SU-DHL-6 (cell line): ENCODE measurements at regions not wholly inside any gene's neighbourhood (a gene's known extent, or its start where the extent isn't known, plus 50 kb on each side); places are given as distances from the start of the nearest gene placed in this dataset.

Experiments
- H2AFZ ChIP-seq: fragments of 200-600 bp; sonication (generic); 2 replicates; pipeline ENCODE4 v1.6.1; 2014; ENCODE audit warnings: low read depth, mild to moderate bottlenecking, moderate library complexity, mixed read lengths, antibody characterized with exemption, low read length; ENCODE audit not compliant: severe bottlenecking
- H3F3A ChIP-seq: fragments of 200-600 bp; shearing (Covaris generic); 2 replicates; pipeline ENCODE4 v1.6.0; 2016; ENCODE audit warnings: antibody characterized with exemption, mild to moderate bottlenecking; ENCODE audit not compliant: insufficient read depth
- H3K27ac ChIP-seq: fragments of 200-600 bp; sonication (generic); 2 replicates; pipeline ENCODE4 v1.5.1; 2016; ENCODE audit warnings: low read depth, mild to moderate bottlenecking, low read length, moderate library complexity, mixed read lengths
- H3K27me3 ChIP-seq: fragments of 200-600 bp; sonication (generic), shearing (Covaris generic); 2 replicates; pipeline ENCODE4 v1.6.0; 2014; ENCODE audit warnings: mild to moderate bottlenecking, low read length
- H3K36me3 ChIP-seq: fragments of 200-600 bp; sonication (generic); 2 replicates; pipeline ENCODE4 v1.6.1; 2014; ENCODE audit warnings: mild to moderate bottlenecking, low read length, mixed read lengths
- H3K4me2 ChIP-seq: fragments of 300-600, 200-600 bp; shearing (Covaris generic), sonication (generic); 2 replicates; pipeline ENCODE4 v1.6.0; 2014; ENCODE audit warnings: low read length, low read depth, mild to moderate bottlenecking; ENCODE audit not compliant: poor library complexity, severe bottlenecking
- H3K4me3 ChIP-seq: fragments of 200-600 bp; sonication (generic); 2 replicates; pipeline ENCODE4 v1.5.1; 2014; ENCODE audit warnings: antibody characterized with exemption, low read length, mild to moderate bottlenecking, mixed read lengths; ENCODE audit not compliant: insufficient read depth, poor library complexity, severe bottlenecking
- H3K79me2 ChIP-seq: fragments of 200-600 bp; sonication (generic); 2 replicates; pipeline ENCODE4 v1.6.1; 2014; ENCODE audit warnings: mild to moderate bottlenecking, low read length, moderate library complexity; ENCODE audit not compliant: insufficient read depth
- H3K9ac ChIP-seq: fragments of 200-600 bp; sonication (generic); 2 replicates; pipeline ENCODE4 v1.7.0; 2014; ENCODE audit warnings: mild to moderate bottlenecking, low read length
- H3K9me2 ChIP-seq: fragments of 200-600 bp; sonication (generic); replicated peaks from 2 replicates; pipeline ENCODE4 v1.6.1; 2014; ENCODE audit warnings: low read length; ENCODE audit not compliant: insufficient read depth
- H3K9me3 ChIP-seq: fragments of 200-600 bp; sonication (generic); 2 replicates; pipeline ENCODE4 v1.6.1; 2014; ENCODE audit warnings: low read length, mixed read lengths; ENCODE audit not compliant: insufficient read depth
- H4K20me1 ChIP-seq: fragments of 200-600 bp; sonication (generic); 2 replicates; pipeline ENCODE4 v1.6.1; 2014; ENCODE audit warnings: low read depth, mild to moderate bottlenecking, antibody characterized with exemption, low read length, moderate library complexity, mixed read lengths
- CTCF ChIP-seq: fragments of 200-600 bp; sonication (generic); IDR thresholded peaks from one replicate; pipeline ENCODE4 v1.5.1; 2017; ENCODE audit warnings: antibody characterized with exemption, mild to moderate bottlenecking, low read length, moderate library complexity; ENCODE audit not compliant: insufficient read depth, poor library complexity, severe bottlenecking
- EZH2phosphoT487 ChIP-seq: fragments of 200-600 bp; sonication (generic), shearing (Covaris generic); conservative IDR thresholded peaks from 2 replicates; pipeline ENCODE4 v1.6.1; 2018; ENCODE audit warnings: mild to moderate bottlenecking, antibody characterized with exemption, low read length, moderate library complexity, mixed read lengths

GRCh38 chr16:65446427-65446826, 324.6 kb upstream of the CDH11 start:
- Histone ChIP-seq H4K20me1 (no peaks in the 10 kb centered on the region), H3K27ac (no peak overlapping the region), H3K79me2 (no peaks in the 10 kb centered on the region), H3K27me3 (no peaks in the 10 kb centered on the region), H3K9me2 (no peaks in the 10 kb centered on the region), H3K4me3 (no peak overlapping the region), H3K36me3 (no peaks in the 10 kb centered on the region), H3F3A (no peaks in the 10 kb centered on the region), H3K9me3 (no peaks in the 10 kb centered on the region), H3K4me2 (no peak overlapping the region), H3K9ac (no peak overlapping the region), H2AFZ (no peak overlapping the region)
- TF ChIP-seq CTCF, result no peak
- no peak for TF ChIP-seq EZH2phosphoT487

- no peaks in the 10 kb centered on the region for H3K79me2 ChIP-seq
- H4K20me1 ChIP-seq, result no peaks in the 10 kb centered on the region
- no peaks in the 10 kb centered on the region for H3K9me2 ChIP-seq
- H3K4me2 ChIP-seq, result no peak overlapping the region
- H3F3A ChIP-seq, result no peaks in the 10 kb centered on the region
- no peaks in the 10 kb centered on the region for H3K36me3 ChIP-seq
- H3K27ac ChIP-seq, result no peak overlapping the region
- H3K9me3 ChIP-seq, result no peaks in the 10 kb centered on the region
- H2AFZ ChIP-seq, result no peak overlapping the region
- no peak overlapping the region for H3K9ac ChIP-seq
- TF ChIP-seq CTCF (no peak), EZH2phosphoT487 (no peak)
- H3K4me3 ChIP-seq, result no peak overlapping the region
- H3K27me3 ChIP-seq, result no peaks in the 10 kb centered on the region
These were observed 323.7 kb upstream of the CDH11 start for GRCh38 chr16:65445313-65446260.

GRCh38 chr16:65441501-65441900, 319.6 kb upstream of the CDH11 start:
- H3F3A ChIP-seq, result no peaks in the 10 kb centered on the region
- H3K9me2 ChIP-seq, result no peaks in the 10 kb centered on the region; the same call in 1 of the 2 replicates
- TF ChIP-seq EZH2phosphoT487, result no peak
- TF ChIP-seq CTCF, result no peak
- no peaks in the 10 kb centered on the region for H3K27me3 ChIP-seq
- H3K9ac ChIP-seq, result no peak overlapping the region
- H3K4me2 ChIP-seq, result no peak overlapping the region
- H4K20me1 ChIP-seq, result no peaks in the 10 kb centered on the region
- no peaks in the 10 kb centered on the region for H3K9me3 ChIP-seq
- no peak overlapping the region for H3K4me3 ChIP-seq
- H3K36me3 ChIP-seq, result no peaks in the 10 kb centered on the region
- H3K79me2 ChIP-seq, result no peaks in the 10 kb centered on the region
- no peak overlapping the region for H3K27ac ChIP-seq
- no peak overlapping the region for H2AFZ ChIP-seq
